WERI-Rb-1 (cell line): ENCODE measurements at regions not wholly inside any gene's neighbourhood (a gene's known extent, or its start where the extent isn't known, plus 50 kb on each side); places are given as distances from the start of the nearest gene placed in this dataset.

Experiments used
- DNase-seq: peaks from one replicate; pipeline ENCODE4 v3.0.0-alpha.2; 2020
- H3K27ac ChIP-seq: fragments of 250-450 bp; sonication (Bioruptor Pico); 2 replicates; pipeline ENCODE4 v1.5.1; 2020; ENCODE audit warnings: mild to moderate bottlenecking, moderate library complexity
- H3K27me3 ChIP-seq: fragments of 250-450 bp; sonication (Bioruptor Pico); 2 replicates; pipeline ENCODE4 v1.5.1; 2021; ENCODE audit warnings: mild to moderate bottlenecking, low read depth, moderate library complexity; ENCODE audit not compliant: insufficient read depth, severe bottlenecking
- H3K36me3 ChIP-seq: fragments of 250-450 bp; sonication (Bioruptor Pico); 2 replicates; pipeline ENCODE4 v1.5.1; 2020; ENCODE audit warnings: mild to moderate bottlenecking, moderate library complexity
- H3K4me3 ChIP-seq: 2 replicates; pipeline ENCODE4 v1.5.1; 2011; ENCODE audit warnings: low read depth, mild to moderate bottlenecking, control low read depth, low read length
- H3K9me3 ChIP-seq: fragments of 250-450 bp; sonication (Bioruptor Pico); 2 replicates; pipeline ENCODE4 v1.5.1; 2021; ENCODE audit warnings: mild to moderate bottlenecking, moderate library complexity; ENCODE audit not compliant: severe bottlenecking
- CTCF ChIP-seq: IDR thresholded peaks from 2 replicates; pipeline ENCODE4 v1.5.1; 2011; ENCODE audit warnings: low read depth, mild to moderate bottlenecking, control low read depth, inconsistent platforms, low read length

GRCh38 chr6:94350833-94351232 is 931.5 kb upstream of the EPHA7 start:
- H3K27me3 ChIP-seq: no peaks in the 10 kb centered on the region
- H3K4me3 ChIP-seq: no peak overlapping the region
- no peak for TF ChIP-seq CTCF
- no peaks in the 10 kb centered on the region for H3K36me3 ChIP-seq
- no peak for DNase-seq
- H3K9me3 ChIP-seq: no peaks in the 10 kb centered on the region
- H3K27ac ChIP-seq: no peak overlapping the region

- no peak for TF ChIP-seq CTCF
- no peak for DNase-seq
- Histone ChIP-seq H3K4me3 (no peak overlapping the region), H3K36me3 (no peaks in the 10 kb centered on the region), H3K27ac (no peak overlapping the region), H3K9me3 (no peaks in the 10 kb centered on the region), H3K27me3 (no peaks in the 10 kb centered on the region)
Observed at GRCh38 chr6:94349227-94349626, 929.9 kb upstream of the EPHA7 start.

- no peak for DNase-seq
- no peak for TF ChIP-seq CTCF
Observed at GRCh38 chr6:94344866-94345265, 925.5 kb upstream of the EPHA7 start.

GRCh38 chr6:94341173-94341572 is 921.8 kb upstream of the EPHA7 start:
- H3K9me3 ChIP-seq: no peaks in the 10 kb centered on the region
- TF ChIP-seq CTCF: no peak
- H3K36me3 ChIP-seq: no peaks in the 10 kb centered on the region
- no peak overlapping the region for H3K4me3 ChIP-seq
- no peaks in the 10 kb centered on the region for H3K27me3 ChIP-seq
- DNase-seq: no peak
- H3K27ac ChIP-seq: no peak overlapping the region

More at GRCh38 chr6:94344866-94345265, 925.5 kb upstream of the EPHA7 start:
- Histone ChIP-seq H3K27ac (no peak overlapping the region), H3K36me3 (no peaks in the 10 kb centered on the region), H3K27me3 (no peaks in the 10 kb centered on the region), H3K9me3 (no peaks in the 10 kb centered on the region), H3K4me3 (no peak overlapping the region)

GRCh38 chr6:94323853-94324252 is 904.5 kb upstream of the EPHA7 start:
- Histone ChIP-seq H3K27me3 (no peaks in the 10 kb centered on the region), H3K27ac (no peak overlapping the region), H3K4me3 (no peak overlapping the region), H3K9me3 (no peaks in the 10 kb centered on the region), H3K36me3 (no peaks in the 10 kb centered on the region)
- DNase-seq: peak; percentile 18
- peak; percentile 50; the same call in 1 of the 2 replicates for TF ChIP-seq CTCF

GRCh38 chr6:94300424-94301144 is 881.2 kb upstream of the EPHA7 start:
- no peaks in the 10 kb centered on the region for H3K9me3 ChIP-seq
- no peak for DNase-seq

More at GRCh38 chr6:94300424-94301144, 881.2 kb upstream of the EPHA7 start:
- Histone ChIP-seq H3K27ac (no peak overlapping the region), H3K4me3 (no peak overlapping the region), H3K36me3 (no peaks in the 10 kb centered on the region), H3K27me3 (no peaks in the 10 kb centered on the region)
- no peak for TF ChIP-seq CTCF
